ENCODE measurements at regions not wholly inside any gene's neighbourhood (a gene's known extent, or its start where the extent isn't known, plus 50 kb on each side); places are given as distances from the start of the nearest gene placed in this dataset.
"Not testable (repeated sequence)": the region's sequence is repeated elsewhere in the genome, so short reads cannot be mapped to it uniquely, and the experiment has no call there.

- not testable (repeated sequence) for H3K9me3 ChIP-seq (ENCODE audit: control insufficient read depth, low read length); H3K4me3 ChIP-seq (ENCODE audit: extremely low read depth, insufficient read depth, low read length, poor library complexity, severe bottlenecking); H3K27ac ChIP-seq (ENCODE audit: low read depth, low read length, severe bottlenecking); H3K4me1 ChIP-seq (ENCODE audit: control insufficient read depth, insufficient read depth, low read length, poor library complexity, severe bottlenecking); H3K36me3 ChIP-seq (ENCODE audit: control insufficient read depth, insufficient read depth, low read length)
- WGBS, 2 experiments (ENCODE audit: insufficient coverage in 2 of 2), result 100% methylated on average over 1 to 2 of the region's 6 CpGs
Measured at GRCh38 chr16:79984149-79984548, 383.6 kb upstream of the MAF start.

- Histone ChIP-seq H3K27ac (ENCODE audit: low read depth, low read length, severe bottlenecking) (no peak overlapping the region), H3K9me3 (ENCODE audit: control insufficient read depth, low read length) (no peaks in the 10 kb centered on the region), H3K4me1 (ENCODE audit: control insufficient read depth, insufficient read depth, low read length, poor library complexity, severe bottlenecking) (no peaks in the 10 kb centered on the region), H3K4me3 (ENCODE audit: extremely low read depth, insufficient read depth, low read length, poor library complexity, severe bottlenecking) (no peak overlapping the region), H3K36me3 (ENCODE audit: control insufficient read depth, insufficient read depth, low read length) (no peaks in the 10 kb centered on the region)
- 83% methylated on average over 1 of the region's 2 CpGs; no CpG with 5 or more reads in 1 of the 2 experiments for WGBS, 2 experiments (ENCODE audit: insufficient coverage in 2 of 2)
Measured at GRCh38 chr16:79982862-79983261, 382.3 kb upstream of the MAF start.

- H3K36me3 ChIP-seq (ENCODE audit: control insufficient read depth, insufficient read depth, low read length), result no peaks in the 10 kb centered on the region
- no peak overlapping the region for H3K4me3 ChIP-seq (ENCODE audit: extremely low read depth, insufficient read depth, low read length, poor library complexity, severe bottlenecking)
- no peaks in the 10 kb centered on the region for H3K4me1 ChIP-seq (ENCODE audit: control insufficient read depth, insufficient read depth, low read length, poor library complexity, severe bottlenecking)
- no peak overlapping the region for H3K27ac ChIP-seq (ENCODE audit: low read depth, low read length, severe bottlenecking)
- no peaks in the 10 kb centered on the region for H3K9me3 ChIP-seq (ENCODE audit: control insufficient read depth, low read length)
- 78 to 94% methylated on average over 2 to 3 of the region's 4 CpGs for WGBS, 2 experiments (ENCODE audit: insufficient coverage in 2 of 2)
Measured at GRCh38 chr16:79982361-79982760, 381.8 kb upstream of the MAF start.

GRCh38 chr16:79981814-79982213, 381.3 kb upstream of the MAF start:
- Histone ChIP-seq H3K4me3 (ENCODE audit: extremely low read depth, insufficient read depth, low read length, poor library complexity, severe bottlenecking) (no peak overlapping the region), H3K4me1 (ENCODE audit: control insufficient read depth, insufficient read depth, low read length, poor library complexity, severe bottlenecking) (no peaks in the 10 kb centered on the region), H3K9me3 (ENCODE audit: control insufficient read depth, low read length) (no peaks in the 10 kb centered on the region), H3K27ac (ENCODE audit: low read depth, low read length, severe bottlenecking) (no peak overlapping the region), H3K36me3 (ENCODE audit: control insufficient read depth, insufficient read depth, low read length) (no peaks in the 10 kb centered on the region)
- 87 to 89% methylated on average over 4 of the region's 4 CpGs for WGBS, 2 experiments (ENCODE audit: insufficient coverage in 2 of 2)

- H3K27ac ChIP-seq (ENCODE audit: low read depth, low read length, severe bottlenecking), result no peak overlapping the region
- no peaks in the 10 kb centered on the region for H3K9me3 ChIP-seq (ENCODE audit: control insufficient read depth, low read length)
- no peaks in the 10 kb centered on the region for H3K4me1 ChIP-seq (ENCODE audit: control insufficient read depth, insufficient read depth, low read length, poor library complexity, severe bottlenecking)
Measured at GRCh38 chr16:79980650-79981521, 380.3 kb upstream of the MAF start.

GRCh38 chr16:79977940-79978836, 377.7 kb upstream of the MAF start:
- Histone ChIP-seq H3K27ac (ENCODE audit: low read depth, low read length, severe bottlenecking) (no peak overlapping the region), H3K36me3 (ENCODE audit: control insufficient read depth, insufficient read depth, low read length) (no peaks in the 10 kb centered on the region), H3K4me3 (ENCODE audit: extremely low read depth, insufficient read depth, low read length, poor library complexity, severe bottlenecking) (no peak overlapping the region), H3K9me3 (ENCODE audit: control insufficient read depth, low read length) (no peaks in the 10 kb centered on the region), H3K4me1 (ENCODE audit: control insufficient read depth, insufficient read depth, low read length, poor library complexity, severe bottlenecking) (no peaks in the 10 kb centered on the region)
- 78 to 80% methylated on average over 2 to 7 of the region's 9 CpGs for WGBS, 2 experiments (ENCODE audit: insufficient coverage in 2 of 2)

More at GRCh38 chr16:79980650-79981521, 380.3 kb upstream of the MAF start:
- Histone ChIP-seq H3K4me3 (ENCODE audit: extremely low read depth, insufficient read depth, low read length, poor library complexity, severe bottlenecking) (no peak overlapping the region), H3K36me3 (ENCODE audit: control insufficient read depth, insufficient read depth, low read length) (no peaks in the 10 kb centered on the region)
- 87 to 90% methylated on average over 8 to 9 of the region's 11 CpGs for WGBS, 2 experiments (ENCODE audit: insufficient coverage in 2 of 2)

- no peaks in the 10 kb centered on the region for H3K9me3 ChIP-seq (ENCODE audit: control insufficient read depth, low read length)
- no peaks in the 10 kb centered on the region for H3K4me1 ChIP-seq (ENCODE audit: control insufficient read depth, insufficient read depth, low read length, poor library complexity, severe bottlenecking)
- no peak overlapping the region for H3K27ac ChIP-seq (ENCODE audit: low read depth, low read length, severe bottlenecking)
- 80 to 88% methylated on average over 1 of the region's 2 CpGs for WGBS, 2 experiments (ENCODE audit: insufficient coverage in 2 of 2)
- H3K4me3 ChIP-seq (ENCODE audit: extremely low read depth, insufficient read depth, low read length, poor library complexity, severe bottlenecking), result no peak overlapping the region
- H3K36me3 ChIP-seq (ENCODE audit: control insufficient read depth, insufficient read depth, low read length), result no peaks in the 10 kb centered on the region
Measured at GRCh38 chr16:79973320-79973719, 372.8 kb upstream of the MAF start.

- Histone ChIP-seq H3K27ac (ENCODE audit: low read depth, low read length, severe bottlenecking) (no peak overlapping the region), H3K9me3 (ENCODE audit: control insufficient read depth, low read length) (no peaks in the 10 kb centered on the region), H3K4me1 (ENCODE audit: control insufficient read depth, insufficient read depth, low read length, poor library complexity, severe bottlenecking) (no peaks in the 10 kb centered on the region), H3K4me3 (ENCODE audit: extremely low read depth, insufficient read depth, low read length, poor library complexity, severe bottlenecking) (no peak overlapping the region), H3K36me3 (ENCODE audit: control insufficient read depth, insufficient read depth, low read length) (no peaks in the 10 kb centered on the region)
- 86 to 90% methylated on average over 3 of the region's 4 CpGs for WGBS, 2 experiments (ENCODE audit: insufficient coverage in 2 of 2)
Measured at GRCh38 chr16:79972053-79972704, 371.6 kb upstream of the MAF start.

GRCh38 chr16:79971237-79971572, 370.7 kb upstream of the MAF start:
- Histone ChIP-seq H3K36me3 (ENCODE audit: control insufficient read depth, insufficient read depth, low read length) (no peaks in the 10 kb centered on the region), H3K4me3 (ENCODE audit: extremely low read depth, insufficient read depth, low read length, poor library complexity, severe bottlenecking) (no peak overlapping the region), H3K27ac (ENCODE audit: low read depth, low read length, severe bottlenecking) (no peak overlapping the region), H3K4me1 (ENCODE audit: control insufficient read depth, insufficient read depth, low read length, poor library complexity, severe bottlenecking) (no peaks in the 10 kb centered on the region), H3K9me3 (ENCODE audit: control insufficient read depth, low read length) (no peaks in the 10 kb centered on the region)

- no peak overlapping the region for H3K27ac ChIP-seq (ENCODE audit: low read depth, low read length, severe bottlenecking)
- WGBS, 2 experiments (ENCODE audit: insufficient coverage in 2 of 2), result 79 to 89% methylated on average over 6 of the region's 10 CpGs
Measured at GRCh38 chr16:79970551-79971236, 370.2 kb upstream of the MAF start.

More at GRCh38 chr16:79970551-79971236, 370.2 kb upstream of the MAF start:
- H3K4me1 ChIP-seq (ENCODE audit: control insufficient read depth, insufficient read depth, low read length, poor library complexity, severe bottlenecking), result no peaks in the 10 kb centered on the region
- no peaks in the 10 kb centered on the region for H3K36me3 ChIP-seq (ENCODE audit: control insufficient read depth, insufficient read depth, low read length)
- no peaks in the 10 kb centered on the region for H3K9me3 ChIP-seq (ENCODE audit: control insufficient read depth, low read length)
- H3K4me3 ChIP-seq (ENCODE audit: extremely low read depth, insufficient read depth, low read length, poor library complexity, severe bottlenecking), result no peak overlapping the region

All from mesodermal cell (in vitro differentiated cells).